HepG2 (cell line): ENCODE measurements at regions not wholly inside any gene's neighbourhood (a gene's known extent, or its start where the extent isn't known, plus 50 kb on each side); places are given as distances from the start of the nearest gene placed in this dataset.

ENCODE experiments used
- CBFB ChIP-seq: sonication (generic); formaldehyde crosslinking; IDR thresholded peaks from 2 replicates; pipeline ENCODE4 v1.4.0; 2020; ENCODE audit warnings: missing genetic modification reagents
- FOXA3 ChIP-seq: IDR thresholded peaks from 2 replicates; pipeline ENCODE4 v1.6.1; 2016; ENCODE audit warnings: missing genetic modification reagents, missing compliant biosample characterization
- RCOR2 ChIP-seq: IDR thresholded peaks from 2 replicates; pipeline ENCODE4 v1.6.1; 2016; ENCODE audit warnings: missing biosample characterization, missing genetic modification reagents
- SMC3 ChIP-seq: IDR thresholded peaks from 2 replicates; pipeline ENCODE4 v1.6.1; 2011; ENCODE audit warnings: low read length, improper control_type of control experiment
- SPEN ChIP-seq: sonication (generic); formaldehyde crosslinking; IDR thresholded peaks from 2 replicates; pipeline ENCODE4 v1.5.1; 2020; ENCODE audit warnings: low read depth, mild to moderate bottlenecking, missing genetic modification reagents
- TBP ChIP-seq: sonication (generic); formaldehyde crosslinking; IDR thresholded peaks from 2 replicates; pipeline ENCODE4 v1.5.0; 2020; ENCODE audit warnings: missing genetic modification reagents

GRCh38 chr2:200193331-200193730 lies 113.2 kb upstream of the SPATS2L start:
- TF ChIP-seq TBP (CRISPR knock-in tag), result no peak
- no peak for TF ChIP-seq FOXA3 (CRISPR knock-in tag)
- no peak for TF ChIP-seq SPEN (CRISPR knock-in tag)
- no peak for TF ChIP-seq RCOR2 (CRISPR knock-in tag)
- TF ChIP-seq SMC3, result no peak
- TF ChIP-seq CBFB (CRISPR knock-in tag), result no peak
